SK-N-SH treated with all-trans-retinoic acid at 6 μM for 48 hours (cell line): ENCODE measurements at regions not wholly inside any gene's neighbourhood (a gene's known extent, or its start where the extent isn't known, plus 50 kb on each side); places are given as distances from the start of the nearest gene placed in this dataset.

ENCODE experiments used
- ATAC-seq: fragments of 200-7000 bp; cut with Tn5 transposase; 3 replicates; pipeline ENCODE4 v1.9.1; 2020; ENCODE audit warnings: mild to moderate bottlenecking, moderate library complexity
- ARNTL ChIP-seq: fragments of 450-650 bp; formaldehyde crosslinking; IDR thresholded peaks from 2 replicates; pipeline ENCODE4 v1.5.0; 2020; ENCODE audit warnings: low read depth, mild to moderate bottlenecking, moderate library complexity, borderline replicate concordance
- CREB5 ChIP-seq: fragments of 250-450 bp; sonication (Bioruptor Pico); IDR thresholded peaks from 2 replicates; pipeline ENCODE4 v1.5.1; 2020; ENCODE audit warnings: low read depth, mild to moderate bottlenecking, moderate library complexity
- CSDC2 ChIP-seq: fragments of 250-450 bp; sonication (Bioruptor Pico); IDR thresholded peaks from 2 replicates; pipeline ENCODE4 v1.5.0; 2020; ENCODE audit warnings: mild to moderate bottlenecking, moderate library complexity
- CSRNP3 ChIP-seq: fragments of 250-450 bp; sonication (Bioruptor Pico); IDR thresholded peaks from 2 replicates; pipeline ENCODE4 v1.5.1; 2021; ENCODE audit warnings: mild to moderate bottlenecking, moderate library complexity
- GLIS3 ChIP-seq: fragments of 250-450 bp; sonication (Bioruptor Pico); IDR thresholded peaks from 2 replicates; pipeline ENCODE4 v1.5.0; 2020; ENCODE audit warnings: mild to moderate bottlenecking, moderate library complexity
- ISL1 ChIP-seq: fragments of 250-450 bp; sonication (Bioruptor Pico); IDR thresholded peaks from 2 replicates; pipeline ENCODE4 v2.1.2; 2022; ENCODE audit warnings: mild to moderate bottlenecking, moderate library complexity
- OSR1 ChIP-seq: fragments of 250-450 bp; sonication (Bioruptor Pico); IDR thresholded peaks from 2 replicates; pipeline ENCODE4 v1.8.0; 2022; ENCODE audit warnings: moderate library complexity, mild to moderate bottlenecking, inconsistent platforms
- PATZ1 ChIP-seq: fragments of 250-450 bp; sonication (Bioruptor Pico); IDR thresholded peaks from 2 replicates; pipeline ENCODE4 v1.8.0; 2020; ENCODE audit warnings: mild to moderate bottlenecking, moderate library complexity, borderline replicate concordance
- PPARA ChIP-seq: fragments of 250-450 bp; sonication (Bioruptor Pico); IDR thresholded peaks from 2 replicates; pipeline ENCODE4 v1.5.0; 2020; ENCODE audit warnings: mild to moderate bottlenecking, borderline replicate concordance
- RARB ChIP-seq: fragments of 250-450 bp; sonication (Bioruptor Pico); IDR thresholded peaks from 2 replicates; pipeline ENCODE4 v1.8.0; 2021; ENCODE audit warnings: mild to moderate bottlenecking, moderate library complexity
- SNAI2 ChIP-seq: fragments of 250-450 bp; sonication (Bioruptor Pico); IDR thresholded peaks from 2 replicates; pipeline ENCODE4 v1.5.0; 2020; ENCODE audit warnings: mild to moderate bottlenecking, moderate library complexity
- TCF4 ChIP-seq: fragments of 250-450 bp; sonication (Bioruptor Pico); IDR thresholded peaks from 2 replicates; pipeline ENCODE4 v1.8.0; 2021; ENCODE audit warnings: mild to moderate bottlenecking, moderate library complexity, borderline replicate concordance
- TOX ChIP-seq: fragments of 250-450 bp; sonication (Bioruptor Pico); IDR thresholded peaks from 2 replicates; pipeline ENCODE4 v1.8.0; 2021; ENCODE audit warnings: mild to moderate bottlenecking, moderate library complexity, borderline replicate concordance
- ZC3H10 ChIP-seq: fragments of 250-450 bp; sonication (Bioruptor Pico); IDR thresholded peaks from 2 replicates; pipeline ENCODE4 v1.5.1; 2021; ENCODE audit warnings: mild to moderate bottlenecking, moderate library complexity
- ZFP3 ChIP-seq: fragments of 250-450 bp; sonication (Bioruptor Pico); IDR thresholded peaks from 2 replicates; pipeline ENCODE4 v1.5.0; 2020; ENCODE audit warnings: mild to moderate bottlenecking, moderate library complexity
- ZFP30 ChIP-seq: fragments of 450-650 bp; formaldehyde crosslinking; IDR thresholded peaks from 2 replicates; pipeline ENCODE4 v1.5.0; 2022; ENCODE audit warnings: mild to moderate bottlenecking, moderate library complexity
- ZNF565 ChIP-seq: fragments of 450-650 bp; formaldehyde crosslinking; conservative IDR thresholded peaks from 2 replicates; pipeline ENCODE4 v1.5.0; 2020; ENCODE audit warnings: low read depth, mild to moderate bottlenecking, moderate library complexity
- ZNF70 ChIP-seq: fragments of 450-650 bp; formaldehyde crosslinking; IDR thresholded peaks from 2 replicates; pipeline ENCODE4 v1.5.0; 2020; ENCODE audit warnings: mild to moderate bottlenecking, moderate library complexity
- ZNF8 ChIP-seq: fragments of 450-650 bp; formaldehyde crosslinking; IDR thresholded peaks from 2 replicates; pipeline ENCODE4 v1.5.0; 2020; ENCODE audit warnings: mild to moderate bottlenecking, moderate library complexity
- TF ChIP-seq, protein P1 (sequence below): fragments of 250-450 bp; sonication (Bioruptor Pico); IDR thresholded peaks from 2 replicates; pipeline ENCODE4 v1.8.0; 2021; ENCODE audit warnings: low read depth, mild to moderate bottlenecking, moderate library complexity, borderline replicate concordance
- TF ChIP-seq, protein P2 (sequence below): fragments of 250-450 bp; sonication (Bioruptor Pico); IDR thresholded peaks from 2 replicates; pipeline ENCODE4 v1.5.0; 2020; ENCODE audit warnings: mild to moderate bottlenecking, moderate library complexity

- ATAC-seq = no peak
- TF ChIP-seq PPARA (CRISPR knock-in tag) (no peak), ZNF70 (no peak), ZFP3 (CRISPR knock-in tag) (no peak), CSRNP3 (no peak), GLIS3 (CRISPR knock-in tag) (no peak), OSR1 (no peak), SNAI2 (CRISPR knock-in tag) (no peak), CREB5 (no peak), ZNF565 (no peak), RARB (CRISPR knock-in tag) (no peak), CSDC2 (CRISPR knock-in tag) (no peak), ISL1 (CRISPR knock-in tag) (no peak), PATZ1 (CRISPR knock-in tag) (no peak), ZNF8 (CRISPR knock-in tag) (no peak), TOX (CRISPR knock-in tag) (no peak), ZC3H10 (CRISPR knock-in tag) (no peak), TCF4 (CRISPR knock-in tag) (no peak)
- TF ChIP-seq, protein P1, sequence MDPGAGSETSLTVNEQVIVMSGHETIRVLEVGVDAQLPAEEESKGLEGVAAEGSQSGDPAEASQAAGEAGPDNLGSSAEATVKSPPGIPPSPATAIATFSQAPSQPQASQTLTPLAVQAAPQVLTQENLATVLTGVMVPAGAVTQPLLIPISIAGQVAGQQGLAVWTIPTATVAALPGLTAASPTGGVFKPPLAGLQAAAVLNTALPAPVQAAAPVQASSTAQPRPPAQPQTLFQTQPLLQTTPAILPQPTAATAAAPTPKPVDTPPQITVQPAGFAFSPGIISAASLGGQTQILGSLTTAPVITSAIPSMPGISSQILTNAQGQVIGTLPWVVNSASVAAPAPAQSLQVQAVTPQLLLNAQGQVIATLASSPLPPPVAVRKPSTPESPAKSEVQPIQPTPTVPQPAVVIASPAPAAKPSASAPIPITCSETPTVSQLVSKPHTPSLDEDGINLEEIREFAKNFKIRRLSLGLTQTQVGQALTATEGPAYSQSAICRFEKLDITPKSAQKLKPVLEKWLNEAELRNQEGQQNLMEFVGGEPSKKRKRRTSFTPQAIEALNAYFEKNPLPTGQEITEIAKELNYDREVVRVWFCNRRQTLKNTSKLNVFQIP (CRISPR knock-in tag) = no peak
- TF ChIP-seq, protein P2, sequence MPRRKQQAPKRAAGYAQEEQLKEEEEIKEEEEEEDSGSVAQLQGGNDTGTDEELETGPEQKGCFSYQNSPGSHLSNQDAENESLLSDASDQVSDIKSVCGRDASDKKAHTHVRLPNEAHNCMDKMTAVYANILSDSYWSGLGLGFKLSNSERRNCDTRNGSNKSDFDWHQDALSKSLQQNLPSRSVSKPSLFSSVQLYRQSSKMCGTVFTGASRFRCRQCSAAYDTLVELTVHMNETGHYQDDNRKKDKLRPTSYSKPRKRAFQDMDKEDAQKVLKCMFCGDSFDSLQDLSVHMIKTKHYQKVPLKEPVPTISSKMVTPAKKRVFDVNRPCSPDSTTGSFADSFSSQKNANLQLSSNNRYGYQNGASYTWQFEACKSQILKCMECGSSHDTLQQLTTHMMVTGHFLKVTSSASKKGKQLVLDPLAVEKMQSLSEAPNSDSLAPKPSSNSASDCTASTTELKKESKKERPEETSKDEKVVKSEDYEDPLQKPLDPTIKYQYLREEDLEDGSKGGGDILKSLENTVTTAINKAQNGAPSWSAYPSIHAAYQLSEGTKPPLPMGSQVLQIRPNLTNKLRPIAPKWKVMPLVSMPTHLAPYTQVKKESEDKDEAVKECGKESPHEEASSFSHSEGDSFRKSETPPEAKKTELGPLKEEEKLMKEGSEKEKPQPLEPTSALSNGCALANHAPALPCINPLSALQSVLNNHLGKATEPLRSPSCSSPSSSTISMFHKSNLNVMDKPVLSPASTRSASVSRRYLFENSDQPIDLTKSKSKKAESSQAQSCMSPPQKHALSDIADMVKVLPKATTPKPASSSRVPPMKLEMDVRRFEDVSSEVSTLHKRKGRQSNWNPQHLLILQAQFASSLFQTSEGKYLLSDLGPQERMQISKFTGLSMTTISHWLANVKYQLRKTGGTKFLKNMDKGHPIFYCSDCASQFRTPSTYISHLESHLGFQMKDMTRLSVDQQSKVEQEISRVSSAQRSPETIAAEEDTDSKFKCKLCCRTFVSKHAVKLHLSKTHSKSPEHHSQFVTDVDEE (CRISPR knock-in tag) = no peak
Measured at GRCh38 chr12:59517522-59517921, 78.3 kb upstream of the SLC16A7 start.

- TF ChIP-seq, protein P1 (CRISPR knock-in tag) = no peak
- TF ChIP-seq PPARA (CRISPR knock-in tag) (no peak), ZNF565 (no peak), ISL1 (CRISPR knock-in tag) (no peak), ARNTL (CRISPR knock-in tag) (no peak), ZFP30 (no peak), ZC3H10 (CRISPR knock-in tag) (no peak), CREB5 (no peak), TCF4 (CRISPR knock-in tag) (no peak), ZNF8 (CRISPR knock-in tag) (no peak), CSRNP3 (no peak)
- TF ChIP-seq, protein P2 (CRISPR knock-in tag) = no peak
- TF ChIP-seq, all 23 proteins: peak for 0
- no peak for ATAC-seq
Measured at GRCh38 chr12:59500915-59501314, 94.9 kb upstream of the SLC16A7 start.
